GM12878 (cell line): ENCODE measurements at regions not wholly inside any gene's neighbourhood (a gene's known extent, or its start where the extent isn't known, plus 50 kb on each side); places are given as distances from the start of the nearest gene placed in this dataset.

Experiments
- ATAC-seq: fragments of 200-7000 bp; cut with Tn5 transposase; 3 replicates; pipeline ENCODE4 v1.9.1; 2020; ENCODE audit warnings: mild to moderate bottlenecking, moderate library complexity
- BruUV-seq: library from RNA; stranded (reverse); fragments of 400-500 nt; replicated peaks from 2 replicates; lab custom pipeline; 2021; lab: Mats Ljungman, UMichigan
- CTCF ChIA-PET: fragments of 300-600 bp; sonication (Branson Sonifier 250); formaldehyde crosslinking; extraction: SDS; loops from one replicate; lab custom pipeline; 2021; ENCODE audit warnings: inconsistent platforms; lab: Yijun Ruan, JAX
- POLR2A ChIA-PET: fragments of 350-600 bp; formaldehyde crosslinking; extraction: SDS; loops from one replicate; lab custom pipeline; 2021; ENCODE audit warnings: inconsistent platforms; lab: Charles Lee
- RAD21 ChIA-PET: fragments of 300-600 bp; sonication (Branson Sonifier 250); formaldehyde crosslinking; loops from one replicate; lab custom pipeline; 2023; ENCODE audit warnings: antibody characterized with exemption; ENCODE audit not compliant: unreplicated experiment; lab: Charles Lee
- SMC1A ChIA-PET: fragments of 300-600 bp; sonication (Branson Sonifier 250); formaldehyde crosslinking; loops from one replicate; lab custom pipeline; 2023; ENCODE audit not compliant: unreplicated experiment, uncharacterized antibody; lab: Charles Lee
- DNase-seq: peaks from one replicate; pipeline ENCODE4 v3.0.0-alpha.2; 2011; ENCODE audit warnings: low read depth, low spot score
- FAIRE-seq: peaks from 3 replicates; lab custom pipeline; 2011; peaks lifted over from hg19 to GRCh38; lab: Jason Lieb, UNC
- H2AFZ ChIP-seq: 2 replicates; pipeline ENCODE4 v1.6.0; 2011; ENCODE audit warnings: low read depth, low read length, control low read depth; ENCODE audit not compliant: control insufficient read depth
- H3K27ac ChIP-seq: 2 replicates; pipeline ENCODE4 v1.5.1; 2011; ENCODE audit warnings: control low read depth; ENCODE audit not compliant: control insufficient read depth, insufficient read depth
- H3K27me3 ChIP-seq, 2 experiments: replicated peaks in 1 of 2; 2 replicates each; pipeline versions ENCODE4 v1.6.0 to v1.6.1; 2011; ENCODE audit warnings: low read length in 1 of 2; ENCODE audit not compliant: control insufficient read depth in 2 of 2, insufficient read depth in 2 of 2
- H3K36me3 ChIP-seq, 2 experiments: 2 replicates each; pipeline ENCODE4 v1.5.1; 2011; ENCODE audit warnings: low read length in 1 of 2; ENCODE audit not compliant: control insufficient read depth in 2 of 2, insufficient read depth in 2 of 2
- H3K4me1 ChIP-seq: 2 replicates; pipeline ENCODE4 v1.6.1; 2011; ENCODE audit warnings: mild to moderate bottlenecking, low read length, moderate library complexity, mixed read lengths; ENCODE audit not compliant: control insufficient read depth, insufficient read depth
- H3K4me2 ChIP-seq: 2 replicates; pipeline ENCODE4 v1.6.0; 2011; ENCODE audit warnings: control low read depth; ENCODE audit not compliant: control insufficient read depth, insufficient read depth
- H3K4me3 ChIP-seq: fragments of 200-600 bp; sonication (generic); 2 replicates; pipeline ENCODE4 v1.5.1; 2016
- H3K79me2 ChIP-seq: 2 replicates; pipeline ENCODE4 v1.6.0; 2011; ENCODE audit warnings: low read length; ENCODE audit not compliant: control insufficient read depth, insufficient read depth
- H3K9ac ChIP-seq: 2 replicates; pipeline ENCODE4 v1.8.0; 2011; ENCODE audit warnings: low read length, control low read depth, mixed read lengths; ENCODE audit not compliant: control insufficient read depth, insufficient read depth
- H3K9me3 ChIP-seq: replicated peaks from 3 replicates; pipeline ENCODE4 v1.5.1; 2011; ENCODE audit warnings: mild to moderate bottlenecking, low read length; ENCODE audit not compliant: control insufficient read depth, insufficient read depth
- H4K20me1 ChIP-seq: 2 replicates; pipeline ENCODE4 v1.6.0; 2011; ENCODE audit not compliant: control insufficient read depth, insufficient read depth
- CEBPB ChIP-seq, 2 experiments: fragments of 150-350 bp in 1 of 2; IDR thresholded peaks; 2 replicates each; pipeline ENCODE4 v1.6.1; 2012 to 2014; ENCODE audit warnings: low read depth in 2 of 2, low read length in 2 of 2, borderline replicate concordance in 1 of 2, inconsistent platforms in 1 of 2
- KDM1A ChIP-seq: fragments of 200-600 bp; sonication (generic); IDR thresholded peaks from 2 replicates; pipeline ENCODE4 v1.6.1; 2016; ENCODE audit warnings: borderline replicate concordance
- NFXL1 ChIP-seq: fragments of 450-650 bp; IDR thresholded peaks from 2 replicates; pipeline ENCODE4 v1.6.1; 2017; ENCODE audit warnings: antibody characterized with exemption, mild to moderate bottlenecking, borderline replicate concordance
- SIX5 ChIP-seq: IDR thresholded peaks from 2 replicates; pipeline ENCODE4 v1.6.1; 2011; ENCODE audit warnings: mild to moderate bottlenecking, low read depth, low read length, moderate library complexity; ENCODE audit not compliant: severe bottlenecking
- SMAD1 ChIP-seq: fragments of 450-650 bp; IDR thresholded peaks from 2 replicates; pipeline ENCODE4 v1.6.1; 2018; ENCODE audit warnings: mild to moderate bottlenecking, low read depth; ENCODE audit not compliant: partially characterized antibody
- SPI1 ChIP-seq: IDR thresholded peaks from 2 replicates; pipeline ENCODE4 v1.6.1; 2011; ENCODE audit warnings: low read depth, mild to moderate bottlenecking, low read length, moderate library complexity, borderline replicate concordance; ENCODE audit not compliant: insufficient read depth
- STAT3 ChIP-seq: IDR thresholded peaks from 2 replicates; pipeline ENCODE4 v1.6.1; 2011; ENCODE audit warnings: low read depth, low read length, improper control_type of control experiment
- TCF7 ChIP-seq: IDR thresholded peaks from 2 replicates; pipeline ENCODE4 v1.6.1; 2014; ENCODE audit warnings: antibody characterized with exemption, borderline replicate concordance
- WRNIP1 ChIP-seq: IDR thresholded peaks from 2 replicates; pipeline ENCODE4 v1.6.1; 2011; ENCODE audit warnings: low read depth, low read length, improper control_type of control experiment, borderline replicate concordance
- ZBTB11 ChIP-seq: fragments of 450-650 bp; formaldehyde crosslinking; IDR thresholded peaks from 2 replicates; pipeline ENCODE4 v1.5.0; 2022; ENCODE audit warnings: mild to moderate bottlenecking, missing genetic modification characterization
- ZBTB4 ChIP-seq: fragments of 450-650 bp; formaldehyde crosslinking; IDR thresholded peaks from 2 replicates; pipeline ENCODE4 v1.4.0; 2022; ENCODE audit warnings: mild to moderate bottlenecking, moderate library complexity
- ZNF274 ChIP-seq: IDR thresholded peaks from one replicate; pipeline ENCODE4 v1.8.0; 2011; ENCODE audit not compliant: insufficient read length, insufficient read depth
- WGBS: methylation state at CpG from one replicate; pipeline ENCODE4 v1.1.6; 2016; ENCODE audit warnings: low lambda C conversion rate; ENCODE audit not compliant: insufficient replicate concordance, insufficient coverage; ENCODE audit errors: missing lambda C conversion rate; 5-methylcytosine and 5-hydroxymethylcytosine counted together
- in situ Hi-C: fragments of 300-500 bp; cut with MboI; formaldehyde crosslinking; loops from 9 replicates; pipeline ENCODE4 v1.14.3; 2018; ENCODE audit warnings: mixed read lengths
- intact Hi-C: fragments of 100-400 bp; cut with micrococcal nuclease; formaldehyde crosslinking; loops from one replicate; pipeline ENCODE4 v1.14.2; 2022; ENCODE audit not compliant: unreplicated experiment

GRCh38 chr3:87975716-87976115 lies 83.1 kb downstream of the CGGBP1 start:
- H3K9me3 ChIP-seq = no peaks in the 10 kb centered on the region
- no peak overlapping the region for H3K27ac ChIP-seq
- no peak for ATAC-seq
- no peak for DNase-seq
- SMC1A ChIA-PET = interaction anchor here (0.9 to 1.1 kb wide), 2 partner anchors 19 to 244 kb away, joined by 3 read pairs; no protein-coding TSS in a partner anchor
- no peaks in the 10 kb centered on the region for H3K4me1 ChIP-seq
- POLR2A ChIA-PET = no interaction called here
- BruUV-seq = no TSS peak
- intact Hi-C loops (no loop called here), in situ Hi-C loops (no loop called here)
- no peak overlapping the region for H3K9ac ChIP-seq
- TF ChIP-seq ZBTB4 (CRISPR knock-in tag) (no peak), SMAD1 (no peak), WRNIP1 (no peak)
- no peak overlapping the region for H2AFZ ChIP-seq
- WGBS = 79% methylated on average over 1 of the region's 1 CpG
- RAD21 ChIA-PET = no interaction called here
- no peak overlapping the region for H3K4me2 ChIP-seq
- H4K20me1 ChIP-seq = no peaks in the 10 kb centered on the region
- no peaks in the 10 kb centered on the region for H3K79me2 ChIP-seq
- CTCF ChIA-PET = interaction anchor here (2.3 kb wide), 1 partner anchor 12 kb away, joined by 8 read pairs; no protein-coding TSS in a partner anchor
- no peak overlapping the region for H3K4me3 ChIP-seq
- H3K36me3 ChIP-seq = no peaks in the 10 kb centered on the region
- H3K27me3 ChIP-seq = no peaks in the 10 kb centered on the region; a peak in 1 of 4 replicates
- FAIRE-seq = peak; percentile 13

GRCh38 chr3:87973906-87974305 lies 84.9 kb downstream of the CGGBP1 start:
- SMC1A ChIA-PET = no interaction called here
- DNase-seq (no peak), FAIRE-seq (no peak), ATAC-seq (no peak)
- no peaks in the 10 kb centered on the region for H4K20me1 ChIP-seq
- no TSS peak for BruUV-seq
- no peak overlapping the region for H3K4me3 ChIP-seq
- CTCF ChIA-PET = no interaction called here
- RAD21 ChIA-PET = no interaction called here
- H3K4me1 ChIP-seq = no peaks in the 10 kb centered on the region
- in situ Hi-C loops (no loop called here), intact Hi-C loops (no loop called here)
- no peak overlapping the region for H3K27ac ChIP-seq
- no peak overlapping the region for H2AFZ ChIP-seq
- POLR2A ChIA-PET = no interaction called here
- no peak overlapping the region for H3K9ac ChIP-seq
- no peaks in the 10 kb centered on the region for H3K79me2 ChIP-seq
- no peaks in the 10 kb centered on the region for H3K36me3 ChIP-seq
- 34% methylated on average over 5 of the region's 5 CpGs for WGBS
- H3K4me2 ChIP-seq = no peak overlapping the region
- no peaks in the 10 kb centered on the region; a peak in 1 of 4 replicates for H3K27me3 ChIP-seq
- H3K9me3 ChIP-seq = no peaks in the 10 kb centered on the region
- TF ChIP-seq SIX5 = no peak
- TF ChIP-seq STAT3 = no peak
- no peak for TF ChIP-seq TCF7
- no peak for TF ChIP-seq ZBTB11 (CRISPR knock-in tag)
- TF ChIP-seq NFXL1 = no peak
- TF ChIP-seq CEBPB (IDR thresholded peaks at IDR 0.05; ENCODE audit: borderline replicate concordance in 1 of 2, low read depth in 2 of 2, low read length in 2 of 2) = no peak
- TF ChIP-seq KDM1A = no peak
- no peak for TF ChIP-seq ZNF274
- no peak for TF ChIP-seq SPI1
